NCI-H2029 (cell line): ENCODE measurements at regions not wholly inside any gene's neighbourhood (a gene's known extent, or its start where the extent isn't known, plus 50 kb on each side); places are given as distances from the start of the nearest gene placed in this dataset.

Experiments used
- DNase-seq: peaks from one replicate; lab custom pipeline; 2025; lab: John Stamatoyannopoulos, UW

GRCh38 chr2:64369706-64370105 is 84.3 kb upstream of the LGALSL start:
- no peak for DNase-seq

GRCh38 chr2:64371727-64372126 is 82.2 kb upstream of the LGALSL start:
- DNase-seq: no peak

GRCh38 chr2:64374686-64375085 is 79.3 kb upstream of the LGALSL start:
- DNase-seq: no peak

- DNase-seq: no peak
These were observed 77.0 kb upstream of the LGALSL start for GRCh38 chr2:64376926-64377325.

GRCh38 chr2:64379186-64379585 is 74.8 kb upstream of the LGALSL start:
- no peak for DNase-seq

- no peak for DNase-seq
These were observed 73.0 kb upstream of the LGALSL start for GRCh38 chr2:64380853-64381527.

GRCh38 chr2:64383016-64383591 is 70.9 kb upstream of the LGALSL start:
- DNase-seq: no peak

- no peak for DNase-seq
These were observed 70.1 kb upstream of the LGALSL start for GRCh38 chr2:64383881-64384280.

GRCh38 chr2:64386676-64387075 is 67.3 kb upstream of the LGALSL start:
- DNase-seq: no peak

- DNase-seq: no peak
These were observed 63.4 kb upstream of the LGALSL start for GRCh38 chr2:64390586-64390985.

GRCh38 chr2:64391424-64391823 is 62.5 kb upstream of the LGALSL start:
- no peak for DNase-seq

GRCh38 chr2:64391940-64392339 is 62.0 kb upstream of the LGALSL start:
- DNase-seq: no peak

GRCh38 chr2:64392529-64392928 is 61.4 kb upstream of the LGALSL start:
- DNase-seq: no peak

GRCh38 chr2:64393383-64394010 is 60.5 kb upstream of the LGALSL start:
- no peak for DNase-seq

- no peak for DNase-seq
These were observed 59.8 kb upstream of the LGALSL start for GRCh38 chr2:64394153-64394552.

GRCh38 chr2:64396001-64396400 is 58.0 kb upstream of the LGALSL start:
- no peak for DNase-seq

- no peak for DNase-seq
These were observed 57.4 kb upstream of the LGALSL start for GRCh38 chr2:64396551-64396950.

GRCh38 chr2:64398516-64399129 is 55.3 kb upstream of the LGALSL start:
- DNase-seq: no peak

- DNase-seq: no peak
These were observed 54.4 kb upstream of the LGALSL start for GRCh38 chr2:64399521-64399920.

- DNase-seq: no peak
These were observed 53.7 kb upstream of the LGALSL start for GRCh38 chr2:64400105-64400728.

GRCh38 chr2:64400733-64401528 is 53.0 kb upstream of the LGALSL start:
- no peak for DNase-seq

GRCh38 chr2:64401529-64401880 is 52.5 kb upstream of the LGALSL start:
- peak; percentile 70 for DNase-seq
